Mucosa of stomach (tissue), 1 donor: ENCODE measurements at regions not wholly inside any gene's neighbourhood (a gene's known extent, or its start where the extent isn't known, plus 50 kb on each side); places are given as distances from the start of the nearest gene placed in this dataset.

Experiments used
- H3K27me3 ChIP-seq: one replicate; pipeline ENCODE4 v1.7.0; 2013; ENCODE audit warnings: mild to moderate bottlenecking, low read length; ENCODE audit not compliant: control insufficient read depth, insufficient read depth
- H3K36me3 ChIP-seq: one replicate; pipeline ENCODE4 v1.7.0; 2013; ENCODE audit warnings: low read length; ENCODE audit not compliant: control insufficient read depth, insufficient read depth
- H3K4me1 ChIP-seq: one replicate; pipeline ENCODE4 v1.7.0; 2013; ENCODE audit warnings: mild to moderate bottlenecking, low read length; ENCODE audit not compliant: control insufficient read depth, insufficient read depth
- H3K4me3 ChIP-seq: one replicate; pipeline ENCODE4 v1.7.0; 2013; ENCODE audit warnings: low read length
- H3K9ac ChIP-seq: one replicate; pipeline ENCODE4 v1.7.0; 2013; ENCODE audit warnings: mild to moderate bottlenecking, low read length, moderate library complexity
- H3K9me3 ChIP-seq: one replicate; pipeline ENCODE4 v1.7.0; 2013; ENCODE audit warnings: mild to moderate bottlenecking, low read length, moderate library complexity; ENCODE audit not compliant: control insufficient read depth
- donor health status: Pancreatic carcinoma.

DNA sequence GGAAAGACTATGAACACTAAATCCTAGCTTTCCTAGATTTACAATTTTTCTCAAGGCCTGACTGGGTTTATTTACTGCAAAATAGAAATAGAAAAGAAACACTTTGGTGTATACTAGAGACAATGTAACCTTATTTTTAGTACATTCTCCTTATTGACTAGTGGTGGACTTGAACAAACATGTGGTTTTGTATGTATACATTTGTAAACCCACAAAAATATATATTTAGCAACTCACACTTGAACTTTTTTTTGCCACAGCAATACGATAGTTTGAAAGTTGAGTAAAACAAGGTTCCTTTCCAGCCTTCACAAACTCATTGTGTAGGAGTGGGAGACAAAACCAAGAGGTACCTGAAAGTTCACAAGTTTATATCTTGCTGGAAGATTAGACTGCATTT, 1633.4 kb upstream of the LRRTM1 start:
- Histone ChIP-seq H3K4me1 (no peaks in the 10 kb centered on the region), H3K9me3 (no peaks in the 10 kb centered on the region), H3K27me3 (no peaks in the 10 kb centered on the region), H3K9ac (no peak overlapping the region), H3K4me3 (no peak overlapping the region), H3K36me3 (no peaks in the 10 kb centered on the region)

GRCh38 chr2:81903534-81903933, 1599.0 kb upstream of the LRRTM1 start:
- Histone ChIP-seq H3K9ac (no peak overlapping the region), H3K27me3 (no peaks in the 10 kb centered on the region), H3K36me3 (no peaks in the 10 kb centered on the region), H3K4me3 (no peak overlapping the region), H3K9me3 (no peaks in the 10 kb centered on the region), H3K4me1 (no peaks in the 10 kb centered on the region)

DNA sequence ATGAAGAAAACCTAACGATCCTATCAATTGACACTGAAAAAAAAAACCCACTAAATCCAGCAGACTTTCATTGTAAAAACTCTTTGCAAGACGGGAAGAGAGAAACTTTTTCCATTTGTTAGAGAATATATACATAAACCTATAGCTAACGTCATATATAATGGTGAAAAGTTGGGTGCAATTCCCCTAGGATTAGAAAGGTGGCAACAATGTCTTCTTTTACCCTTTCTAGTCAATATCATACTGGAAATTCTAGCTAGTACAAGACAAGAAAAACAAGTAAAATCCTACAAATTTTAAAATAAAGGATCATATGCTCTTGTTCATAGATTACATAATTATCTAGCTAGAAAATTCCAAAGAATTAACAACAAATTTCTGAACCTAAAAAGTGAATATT, 1596.5 kb upstream of the LRRTM1 start:
- Histone ChIP-seq H3K9me3 (no peaks in the 10 kb centered on the region), H3K4me1 (peaks cover 2% of the 10 kb centered on the region), H3K27me3 (no peaks in the 10 kb centered on the region), H3K36me3 (no peaks in the 10 kb centered on the region), H3K4me3 (no peak overlapping the region), H3K9ac (no peak overlapping the region)

GRCh38 chr2:81895620-81896250, 1591.2 kb upstream of the LRRTM1 start:
- Histone ChIP-seq H3K4me3 (peak overlapping the region; percentile 11), H3K9ac (peak overlapping the region; percentile 12), H3K27me3 (no peaks in the 10 kb centered on the region)

DNA sequence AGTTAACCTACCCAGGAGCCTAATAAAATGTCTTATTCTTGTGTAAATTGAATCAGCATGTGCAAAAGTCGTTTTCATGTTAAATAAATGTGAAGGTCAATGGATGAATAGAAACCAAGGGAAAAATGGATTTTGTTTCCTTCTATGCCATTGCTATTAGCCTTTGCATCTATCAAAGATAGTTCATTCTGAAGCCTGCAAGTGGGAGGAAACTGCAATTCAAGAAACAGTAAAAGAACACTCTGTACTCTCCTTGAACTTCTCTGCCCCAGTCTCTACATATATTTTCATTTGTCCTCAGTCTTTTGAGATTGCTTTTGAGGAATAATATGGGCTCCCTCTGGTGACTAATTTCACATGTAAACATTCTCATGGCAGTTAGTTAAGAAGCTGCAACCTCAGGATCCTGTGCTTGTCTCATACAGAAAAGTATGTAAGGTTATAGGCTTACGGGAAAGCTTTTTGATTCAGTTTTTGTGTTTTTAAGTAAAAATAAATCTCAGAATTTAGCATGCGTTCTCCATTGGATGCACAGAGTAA, 1590.0 kb upstream of the LRRTM1 start:
- no peak overlapping the region for H3K9ac ChIP-seq
- H3K27me3 ChIP-seq = no peaks in the 10 kb centered on the region
- peaks cover 9% of the 10 kb centered on the region for H3K4me1 ChIP-seq
- H3K4me3 ChIP-seq = no peak overlapping the region
- H3K9me3 ChIP-seq = no peaks in the 10 kb centered on the region
- no peaks in the 10 kb centered on the region for H3K36me3 ChIP-seq

More at GRCh38 chr2:81895620-81896250, 1591.2 kb upstream of the LRRTM1 start:
- no peaks in the 10 kb centered on the region for H3K36me3 ChIP-seq
- no peaks in the 10 kb centered on the region for H3K9me3 ChIP-seq
- H3K4me1 ChIP-seq = peaks cover 9% of the 10 kb centered on the region

DNA sequence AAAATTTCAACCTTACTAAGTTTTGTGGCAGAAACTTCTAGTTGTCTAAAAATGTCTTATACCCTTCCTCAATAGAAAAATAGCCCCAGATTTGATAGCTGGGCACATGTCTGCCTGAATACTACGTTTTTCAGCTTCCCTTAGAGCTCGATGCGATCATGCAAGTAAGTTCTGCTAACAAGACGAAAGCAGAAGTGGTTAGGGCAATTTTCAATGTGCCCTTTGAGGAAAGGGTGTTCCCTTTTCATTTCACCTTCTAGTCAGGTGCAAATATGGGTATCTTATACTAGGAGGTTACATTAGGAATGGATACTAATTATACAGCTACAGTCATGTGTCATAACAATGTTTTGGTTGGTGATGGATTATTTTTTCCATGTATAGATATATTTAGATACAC, 1572.1 kb upstream of the LRRTM1 start:
- no peaks in the 10 kb centered on the region for H3K27me3 ChIP-seq
- H3K4me1 ChIP-seq = peaks cover 6% of the 10 kb centered on the region
- H3K4me3 ChIP-seq = no peak overlapping the region
- H3K36me3 ChIP-seq = no peaks in the 10 kb centered on the region
- H3K9ac ChIP-seq = no peak overlapping the region
- no peaks in the 10 kb centered on the region for H3K9me3 ChIP-seq

GRCh38 chr2:81872006-81872405, 1567.5 kb upstream of the LRRTM1 start:
- H3K4me3 ChIP-seq = no peak overlapping the region
- H3K9ac ChIP-seq = no peak overlapping the region
- peaks cover 10% of the 10 kb centered on the region for H3K4me1 ChIP-seq
- H3K9me3 ChIP-seq = no peaks in the 10 kb centered on the region
- H3K36me3 ChIP-seq = no peaks in the 10 kb centered on the region
- no peaks in the 10 kb centered on the region for H3K27me3 ChIP-seq

DNA sequence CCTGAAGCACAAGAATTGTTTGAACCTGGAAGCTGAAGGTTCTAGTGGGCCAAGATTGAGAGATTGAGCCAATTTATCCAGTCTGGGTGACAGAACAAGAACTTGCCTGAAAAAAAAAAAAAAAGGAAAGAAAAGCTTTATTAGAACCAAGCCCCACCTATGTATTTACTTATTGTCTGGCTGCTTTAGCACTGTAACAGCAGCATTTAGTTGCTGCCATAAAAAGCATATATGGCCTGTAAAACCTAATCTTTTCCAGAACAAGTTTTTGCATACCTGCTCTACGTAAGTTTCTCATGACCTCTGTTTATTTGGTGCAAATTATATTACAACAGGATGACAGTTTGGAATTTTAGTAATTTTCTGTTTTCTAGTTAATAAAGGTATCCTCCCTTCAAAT, 1565.6 kb upstream of the LRRTM1 start:
- Histone ChIP-seq H3K36me3 (no peaks in the 10 kb centered on the region), H3K9me3 (no peaks in the 10 kb centered on the region), H3K9ac (no peak overlapping the region)

GRCh38 chr2:81858998-81859397, 1554.4 kb upstream of the LRRTM1 start:
- Histone ChIP-seq H3K9ac (no peak overlapping the region), H3K4me1 (no peaks in the 10 kb centered on the region), H3K27me3 (no peaks in the 10 kb centered on the region), H3K9me3 (no peaks in the 10 kb centered on the region), H3K4me3 (no peak overlapping the region), H3K36me3 (no peaks in the 10 kb centered on the region)

More for the DNA sequence above, 1565.6 kb upstream of the LRRTM1 start:
- H3K27me3 ChIP-seq = no peaks in the 10 kb centered on the region
- peaks cover 8% of the 10 kb centered on the region for H3K4me1 ChIP-seq
- no peak overlapping the region for H3K4me3 ChIP-seq

- Histone ChIP-seq H3K4me1 (no peaks in the 10 kb centered on the region), H3K36me3 (no peaks in the 10 kb centered on the region), H3K27me3 (no peaks in the 10 kb centered on the region), H3K4me3 (no peak overlapping the region), H3K9ac (no peak overlapping the region), H3K9me3 (no peaks in the 10 kb centered on the region)
These were observed 1548.8 kb upstream of the LRRTM1 start for GRCh38 chr2:81853341-81853740.

DNA sequence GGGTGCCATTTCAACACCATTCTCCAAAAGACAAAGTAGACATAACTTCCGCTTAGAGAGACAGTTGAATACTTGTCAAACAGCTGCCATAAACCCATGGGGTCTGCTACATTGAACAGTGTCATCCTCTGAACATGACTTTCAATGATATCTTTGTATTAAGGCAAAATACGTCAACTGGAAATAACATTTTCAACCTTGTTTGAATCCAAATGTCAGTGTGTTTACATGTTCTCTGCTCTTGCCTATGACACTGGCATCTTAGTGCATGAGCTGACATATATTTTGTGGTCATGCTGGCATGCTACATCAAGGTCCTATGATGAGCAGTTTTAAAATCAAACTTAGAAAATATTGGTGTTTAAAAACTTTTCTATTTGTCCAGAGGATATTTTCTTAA, 1548.1 kb upstream of the LRRTM1 start:
- Histone ChIP-seq H3K4me1 (no peaks in the 10 kb centered on the region), H3K9me3 (no peaks in the 10 kb centered on the region), H3K27me3 (no peaks in the 10 kb centered on the region), H3K36me3 (no peaks in the 10 kb centered on the region), H3K4me3 (no peak overlapping the region), H3K9ac (no peak overlapping the region)

- no peak overlapping the region for H3K9ac ChIP-seq
- H3K36me3 ChIP-seq = no peaks in the 10 kb centered on the region
- no peaks in the 10 kb centered on the region for H3K27me3 ChIP-seq
- H3K4me1 ChIP-seq = no peaks in the 10 kb centered on the region
- no peak overlapping the region for H3K4me3 ChIP-seq
- no peaks in the 10 kb centered on the region for H3K9me3 ChIP-seq
These were observed 1535.2 kb upstream of the LRRTM1 start for GRCh38 chr2:81839780-81840179.
